PFSK-1 (cell line): ENCODE measurements at regions not wholly inside any gene's neighbourhood (a gene's known extent, or its start where the extent isn't known, plus 50 kb on each side); places are given as distances from the start of the nearest gene placed in this dataset.

Experiments
- FOXP2 ChIP-seq: optimal IDR thresholded peaks from 2 replicates; pipeline ENCODE3; 2011; ENCODE audit warnings: borderline replicate concordance, control low read depth, inconsistent platforms; ENCODE audit not compliant: insufficient read depth; ENCODE audit errors: extremely low read length, extremely low read depth
- POLR2AphosphoS5 ChIP-seq: IDR thresholded peaks from 2 replicates; pipeline ENCODE4 v1.6.1; 2012; ENCODE audit warnings: low read depth, mild to moderate bottlenecking, control low read depth, low read length, moderate library complexity
- SIN3A ChIP-seq: IDR thresholded peaks from 2 replicates; pipeline ENCODE4 v1.6.1; 2012; ENCODE audit warnings: mild to moderate bottlenecking, low read length, moderate library complexity, borderline replicate concordance; ENCODE audit not compliant: insufficient read depth
- TAF1 ChIP-seq: IDR thresholded peaks from 2 replicates; pipeline ENCODE4 v1.6.1; 2012; ENCODE audit warnings: low read length, control low read depth, borderline replicate concordance; ENCODE audit not compliant: insufficient read depth
- TF ChIP-seq, protein P1 (sequence below), 2 experiments: IDR thresholded peaks; 2 replicates each; pipeline versions ENCODE4 v1.6.1 to v1.8.0; 2011 to 2012; ENCODE audit warnings: low read depth in 2 of 2, low read length in 2 of 2, control low read depth in 1 of 2, inconsistent platforms in 1 of 2, mild to moderate bottlenecking in 1 of 2, moderate library complexity in 1 of 2; ENCODE audit not compliant: insufficient read depth in 1 of 2

DNA sequence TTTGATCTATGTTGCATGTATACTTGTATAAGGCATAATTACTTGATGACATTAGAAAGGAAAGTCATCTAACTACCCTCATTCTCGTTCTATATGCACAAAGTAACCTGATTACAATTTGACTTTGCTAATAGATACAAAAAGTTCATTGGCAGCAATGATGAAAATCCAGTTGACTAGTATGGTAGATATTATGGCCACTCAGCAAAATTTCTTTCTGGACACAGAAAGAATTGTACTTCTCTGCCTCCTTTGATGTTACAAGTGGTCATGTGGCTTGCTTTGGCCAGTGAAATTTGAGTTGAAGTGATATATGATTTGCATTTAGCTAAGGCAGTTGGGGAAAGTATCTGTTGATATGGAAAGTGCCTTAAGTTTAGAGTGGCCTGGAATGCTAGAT is 723.7 kb upstream of the ARRDC3 start:
- TF ChIP-seq TAF1 (no peak), FOXP2 (no peak), POLR2AphosphoS5 (no peak), SIN3A (no peak)
- TF ChIP-seq, protein P1, sequence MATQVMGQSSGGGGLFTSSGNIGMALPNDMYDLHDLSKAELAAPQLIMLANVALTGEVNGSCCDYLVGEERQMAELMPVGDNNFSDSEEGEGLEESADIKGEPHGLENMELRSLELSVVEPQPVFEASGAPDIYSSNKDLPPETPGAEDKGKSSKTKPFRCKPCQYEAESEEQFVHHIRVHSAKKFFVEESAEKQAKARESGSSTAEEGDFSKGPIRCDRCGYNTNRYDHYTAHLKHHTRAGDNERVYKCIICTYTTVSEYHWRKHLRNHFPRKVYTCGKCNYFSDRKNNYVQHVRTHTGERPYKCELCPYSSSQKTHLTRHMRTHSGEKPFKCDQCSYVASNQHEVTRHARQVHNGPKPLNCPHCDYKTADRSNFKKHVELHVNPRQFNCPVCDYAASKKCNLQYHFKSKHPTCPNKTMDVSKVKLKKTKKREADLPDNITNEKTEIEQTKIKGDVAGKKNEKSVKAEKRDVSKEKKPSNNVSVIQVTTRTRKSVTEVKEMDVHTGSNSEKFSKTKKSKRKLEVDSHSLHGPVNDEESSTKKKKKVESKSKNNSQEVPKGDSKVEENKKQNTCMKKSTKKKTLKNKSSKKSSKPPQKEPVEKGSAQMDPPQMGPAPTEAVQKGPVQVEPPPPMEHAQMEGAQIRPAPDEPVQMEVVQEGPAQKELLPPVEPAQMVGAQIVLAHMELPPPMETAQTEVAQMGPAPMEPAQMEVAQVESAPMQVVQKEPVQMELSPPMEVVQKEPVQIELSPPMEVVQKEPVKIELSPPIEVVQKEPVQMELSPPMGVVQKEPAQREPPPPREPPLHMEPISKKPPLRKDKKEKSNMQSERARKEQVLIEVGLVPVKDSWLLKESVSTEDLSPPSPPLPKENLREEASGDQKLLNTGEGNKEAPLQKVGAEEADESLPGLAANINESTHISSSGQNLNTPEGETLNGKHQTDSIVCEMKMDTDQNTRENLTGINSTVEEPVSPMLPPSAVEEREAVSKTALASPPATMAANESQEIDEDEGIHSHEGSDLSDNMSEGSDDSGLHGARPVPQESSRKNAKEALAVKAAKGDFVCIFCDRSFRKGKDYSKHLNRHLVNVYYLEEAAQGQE (IDR thresholded peaks at IDR 0.05; ENCODE audit: insufficient read depth in 1 of 2, low read depth in 2 of 2, low read length in 2 of 2): no peak

DNA sequence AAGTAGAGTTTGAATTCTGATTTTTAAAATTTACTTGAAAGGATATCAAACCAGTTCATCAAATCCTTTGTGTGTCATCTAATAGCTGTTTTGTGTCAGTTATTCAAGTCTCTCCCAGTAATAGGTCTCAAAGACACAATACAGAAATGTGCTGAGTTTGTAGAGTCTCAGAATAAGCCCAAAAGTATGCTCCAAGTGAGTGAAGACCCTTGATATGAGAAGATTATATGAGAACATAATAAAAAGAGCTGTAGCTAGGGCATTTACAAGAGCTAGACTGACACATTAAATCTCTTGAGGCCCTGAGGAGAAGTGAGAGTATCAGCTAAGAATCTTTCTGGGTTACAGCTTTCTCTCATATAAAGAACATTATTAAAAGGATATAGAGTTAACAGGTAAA is 721.0 kb upstream of the ARRDC3 start:
- TF ChIP-seq POLR2AphosphoS5 (no peak), TAF1 (no peak), FOXP2 (no peak), SIN3A (no peak)
- TF ChIP-seq, protein P1 (IDR thresholded peaks at IDR 0.05; ENCODE audit: insufficient read depth in 1 of 2, low read depth in 2 of 2, low read length in 2 of 2): no peak

DNA sequence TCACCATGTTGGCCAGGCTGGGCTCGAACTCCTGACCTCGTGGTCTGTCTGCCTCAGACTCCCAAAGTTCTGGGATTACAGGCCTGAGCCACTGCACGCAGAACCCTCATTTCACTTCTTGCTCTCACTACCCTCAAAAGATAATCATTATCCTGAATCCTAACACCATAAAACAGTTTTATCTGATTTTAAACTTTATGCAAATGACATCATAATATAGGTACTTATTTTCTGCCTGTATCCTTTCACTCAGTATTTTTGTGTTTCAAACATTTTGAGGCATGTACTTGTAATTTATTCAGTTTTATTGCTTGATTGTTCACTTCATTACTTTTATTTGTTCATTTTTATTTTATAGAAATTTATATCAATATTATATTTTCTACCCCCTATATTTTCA is 719.2 kb upstream of the ARRDC3 start:
- TF ChIP-seq SIN3A: no peak
- TF ChIP-seq TAF1: no peak
- TF ChIP-seq, protein P1 (IDR thresholded peaks at IDR 0.05; ENCODE audit: insufficient read depth in 1 of 2, low read depth in 2 of 2, low read length in 2 of 2): no peak
- TF ChIP-seq POLR2AphosphoS5: no peak
- no peak for TF ChIP-seq FOXP2

DNA sequence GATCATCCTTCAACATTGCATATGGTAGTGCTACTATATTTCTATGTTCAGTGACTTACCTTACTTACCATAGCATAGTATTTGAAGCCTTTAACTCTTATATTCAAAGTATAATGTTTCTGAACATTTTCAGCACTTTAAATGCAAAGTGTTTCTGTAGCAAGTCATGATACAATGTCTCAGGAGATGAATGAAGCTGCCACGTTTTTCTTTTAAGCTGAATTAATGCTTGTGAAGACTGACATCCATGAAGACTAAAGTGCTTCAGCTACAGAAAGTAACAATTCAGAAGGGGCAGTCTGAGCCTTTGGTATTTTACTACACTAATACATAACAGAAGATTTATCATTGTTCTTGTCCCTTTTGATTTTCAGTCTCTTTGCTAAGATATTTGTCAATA is 709.1 kb upstream of the ARRDC3 start:
- TF ChIP-seq TAF1: no peak
- TF ChIP-seq POLR2AphosphoS5: no peak
- no peak for TF ChIP-seq FOXP2
- TF ChIP-seq, protein P1 (IDR thresholded peaks at IDR 0.05; ENCODE audit: insufficient read depth in 1 of 2, low read depth in 2 of 2, low read length in 2 of 2): no peak
- TF ChIP-seq SIN3A: no peak

DNA sequence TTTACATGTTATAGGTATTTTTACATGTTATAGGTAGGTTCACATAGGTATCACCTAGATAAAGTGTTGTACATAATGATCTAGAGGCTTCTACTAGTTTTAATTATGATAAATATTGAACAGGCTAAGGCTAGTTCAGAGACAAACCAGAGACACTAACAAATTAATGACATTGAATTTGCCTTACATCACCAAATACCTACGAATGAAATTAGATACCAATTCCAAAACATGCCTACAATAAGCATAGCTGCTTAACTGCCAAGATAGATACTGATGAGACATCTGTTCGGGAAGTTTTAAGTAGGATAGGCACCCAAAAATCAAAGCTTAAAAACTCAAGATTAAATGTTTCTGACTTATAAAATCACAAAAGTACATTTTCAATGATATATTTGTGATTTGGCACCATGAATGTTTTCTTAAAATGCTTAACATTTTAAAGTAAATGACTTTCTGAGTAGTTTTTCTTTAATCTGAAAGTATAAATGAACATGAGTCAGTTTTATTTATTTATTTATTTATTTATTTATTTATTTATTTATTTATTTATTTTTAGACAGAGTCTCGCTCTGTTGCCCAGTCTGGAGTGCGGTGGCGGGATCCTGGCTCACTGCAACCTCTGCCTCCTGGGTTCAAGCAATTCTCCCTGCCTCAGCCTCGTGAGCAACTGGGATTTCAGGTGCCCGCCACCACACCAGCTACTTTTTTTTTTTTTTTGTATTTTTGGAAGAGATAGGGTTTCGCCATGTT is 703.1 kb upstream of the ARRDC3 start:
- TF ChIP-seq TAF1 (no peak), FOXP2 (no peak), POLR2AphosphoS5 (no peak), SIN3A (no peak)
- TF ChIP-seq, protein P1 (IDR thresholded peaks at IDR 0.05; ENCODE audit: insufficient read depth in 1 of 2, low read depth in 2 of 2, low read length in 2 of 2): no peak
